CD8-positive, alpha-beta memory T cell (primary cell): ENCODE measurements at regions not wholly inside any gene's neighbourhood (a gene's known extent, or its start where the extent isn't known, plus 50 kb on each side); places are given as distances from the start of the nearest gene placed in this dataset.

Experiments
- CTCF ChIA-PET: fragments of 350-600 bp; sonication (Branson Sonifier 250); formaldehyde crosslinking; loops from one replicate; lab custom pipeline; 2021; ENCODE audit warnings: antibody characterized with exemption; lab: Charles Lee
- POLR2A ChIA-PET: fragments of 350-600 bp; sonication (Branson Sonifier 250); formaldehyde crosslinking; loops from one replicate; lab custom pipeline; 2021; ENCODE audit warnings: antibody characterized with exemption; lab: Charles Lee
- DNase-seq, 5 donors: peaks; one replicate each; pipeline versions ENCODE4 v3.0.0 to v3.0.0-alpha.2; 2020 to 2022; ENCODE audit warnings: mixed read lengths in 1 of 5
- H3K27ac ChIP-seq: one replicate; pipeline ENCODE4 v1.7.0; 2013; ENCODE audit warnings: low read depth, mild to moderate bottlenecking, low read length, moderate library complexity
- H3K27me3 ChIP-seq: 2 replicates; pipeline ENCODE4 v1.7.0; 2013; ENCODE audit warnings: low read length, mild to moderate bottlenecking; ENCODE audit not compliant: insufficient read depth, poor library complexity, severe bottlenecking
- H3K36me3 ChIP-seq: 2 replicates; pipeline ENCODE4 v1.7.0; 2013; ENCODE audit warnings: mild to moderate bottlenecking, low read length, moderate library complexity; ENCODE audit not compliant: insufficient read depth
- H3K4me1 ChIP-seq: 2 replicates; pipeline ENCODE4 v1.7.0; 2013; ENCODE audit warnings: mild to moderate bottlenecking, low read length, moderate library complexity; ENCODE audit not compliant: insufficient read depth
- H3K4me3 ChIP-seq: 2 replicates; pipeline ENCODE4 v1.7.0; 2013; ENCODE audit warnings: mild to moderate bottlenecking, low read length
- H3K9me3 ChIP-seq: 2 replicates; pipeline ENCODE4 v1.7.0; 2013; ENCODE audit warnings: mild to moderate bottlenecking, low read length
- H3K27ac Mint-ChIP-seq, 8 donors: one replicate each; pipeline ENCODE4 v1.8.0; 2020 to 2021; ENCODE audit warnings: mixed read lengths in 8 of 8, mild to moderate bottlenecking in 6 of 8, inconsistent platforms in 3 of 8, moderate library complexity in 3 of 8
- H3K27me3 Mint-ChIP-seq, 2 donors: one replicate each; pipeline ENCODE4 v1.8.0; 2020 to 2021; ENCODE audit warnings: mixed read lengths in 2 of 2, mild to moderate bottlenecking in 1 of 2, moderate library complexity in 1 of 2
- H3K36me3 Mint-ChIP-seq, 3 donors: one replicate each; pipeline ENCODE4 v1.8.0; 2020 to 2021; ENCODE audit warnings: mixed read lengths in 3 of 3, inconsistent platforms in 1 of 3, mild to moderate bottlenecking in 1 of 3
- H3K4me1 Mint-ChIP-seq, 3 donors: one replicate each; pipeline ENCODE4 v1.8.0; 2020 to 2021; ENCODE audit warnings: mixed read lengths in 3 of 3, inconsistent platforms in 1 of 3, mild to moderate bottlenecking in 1 of 3
- H3K4me3 Mint-ChIP-seq, 7 donors: one replicate each; pipeline ENCODE4 v1.8.0; 2020 to 2021; ENCODE audit warnings: mixed read lengths in 7 of 7, mild to moderate bottlenecking in 6 of 7, moderate library complexity in 4 of 7, inconsistent platforms in 2 of 7
- H3K9me3 Mint-ChIP-seq, 5 donors: one replicate each; pipeline ENCODE4 v1.8.0; 2020 to 2022; ENCODE audit warnings: mixed read lengths in 5 of 5, mild to moderate bottlenecking in 3 of 5, moderate library complexity in 2 of 5, inconsistent platforms in 1 of 5

- no peaks in the 10 kb centered on the region for H3K4me1 Mint-ChIP-seq
- ChIA-PET POLR2A (no interaction called here), CTCF (no interaction called here)
- DNase-seq, result no peak
- H3K36me3 Mint-ChIP-seq, result no peaks in the 10 kb centered on the region
- H3K4me3 Mint-ChIP-seq, result no peak overlapping the region
- no peaks in the 10 kb centered on the region for H3K36me3 ChIP-seq
- H3K9me3 Mint-ChIP-seq, result no peaks in the 10 kb centered on the region
- H3K4me3 ChIP-seq, result no peak overlapping the region
- peaks cover 8% of the 10 kb centered on the region for H3K27me3 ChIP-seq
- H3K9me3 ChIP-seq, result no peaks in the 10 kb centered on the region
- no peaks in the 10 kb centered on the region for H3K4me1 ChIP-seq
- H3K27ac ChIP-seq, result no peak overlapping the region
- peaks cover 15 to 59% of the 10 kb centered on the region in 2 donors for H3K27me3 Mint-ChIP-seq
- no peak overlapping the region for H3K27ac Mint-ChIP-seq
These were observed 83.8 kb upstream of the HOXC13 start for GRCh38 chr12:53854701-53855316.

- no peaks in the 10 kb centered on the region for H3K4me1 Mint-ChIP-seq
- H3K27me3 Mint-ChIP-seq, result peaks cover 16 to 60% of the 10 kb centered on the region in 2 donors
- H3K27ac ChIP-seq, result no peak overlapping the region
- no peaks in the 10 kb centered on the region for H3K36me3 ChIP-seq
- peaks cover 8% of the 10 kb centered on the region for H3K27me3 ChIP-seq
- H3K9me3 Mint-ChIP-seq, result peaks cover 0 to 2% (median 0%) of the 10 kb centered on the region in 5 donors
- POLR2A ChIA-PET, result no interaction called here
- no peaks in the 10 kb centered on the region for H3K36me3 Mint-ChIP-seq
- H3K27ac Mint-ChIP-seq, result no peak overlapping the region
- CTCF ChIA-PET, result no interaction called here
- H3K9me3 ChIP-seq, result no peaks in the 10 kb centered on the region
- no peak for DNase-seq
- no peaks in the 10 kb centered on the region for H3K4me1 ChIP-seq
- no peak overlapping the region for H3K4me3 ChIP-seq
- no peak overlapping the region for H3K4me3 Mint-ChIP-seq
These were observed 82.5 kb upstream of the HOXC13 start for GRCh38 chr12:53856132-53856531.

GRCh38 chr12:53857666-53858065, 81.0 kb upstream of the HOXC13 start:
- H3K27ac ChIP-seq, result no peak overlapping the region
- no peak overlapping the region for H3K4me3 Mint-ChIP-seq
- H3K4me1 Mint-ChIP-seq, result no peaks in the 10 kb centered on the region
- ChIA-PET POLR2A (no interaction called here), CTCF (no interaction called here)
- H3K9me3 ChIP-seq, result no peaks in the 10 kb centered on the region
- H3K27me3 Mint-ChIP-seq, result peaks cover 15 to 61% of the 10 kb centered on the region in 2 donors
- H3K36me3 Mint-ChIP-seq, result no peaks in the 10 kb centered on the region
- H3K27me3 ChIP-seq, result peaks cover 8% of the 10 kb centered on the region
- no peaks in the 10 kb centered on the region for H3K36me3 ChIP-seq
- H3K9me3 Mint-ChIP-seq, result peaks cover 0 to 2% (median 0%) of the 10 kb centered on the region in 5 donors
- no peak for DNase-seq
- no peak overlapping the region for H3K27ac Mint-ChIP-seq
- no peaks in the 10 kb centered on the region for H3K4me1 ChIP-seq
- H3K4me3 ChIP-seq, result no peak overlapping the region

GRCh38 chr12:53860426-53861345, 77.9 kb upstream of the HOXC13 start:
- H3K27ac ChIP-seq, result no peak overlapping the region
- Mint-ChIP-seq H3K9me3 (peaks cover 0 to 2% (median 0%) of the 10 kb centered on the region in 5 donors), H3K4me1 (no peaks in the 10 kb centered on the region), H3K4me3 (no peak overlapping the region), H3K27ac (no peak overlapping the region), H3K27me3 (peaks cover 12 to 37% of the 10 kb centered on the region in 2 donors), H3K36me3 (no peaks in the 10 kb centered on the region)
- no peaks in the 10 kb centered on the region for H3K27me3 ChIP-seq
- no peak overlapping the region for H3K4me3 ChIP-seq
- CTCF ChIA-PET, result interaction anchor here (1.2 kb wide), 1 partner anchor 21 kb away, joined by 3 read pairs; no protein-coding TSS in a partner anchor
- no peaks in the 10 kb centered on the region for H3K36me3 ChIP-seq
- no peaks in the 10 kb centered on the region for H3K9me3 ChIP-seq
- DNase-seq, result no peak
- H3K4me1 ChIP-seq, result no peaks in the 10 kb centered on the region
- POLR2A ChIA-PET, result no interaction called here

GRCh38 chr12:53862206-53862605, 76.4 kb upstream of the HOXC13 start:
- Mint-ChIP-seq H3K27ac (no peak overlapping the region), H3K27me3 (peaks cover 12 to 32% of the 10 kb centered on the region in 2 donors), H3K36me3 (no peaks in the 10 kb centered on the region), H3K9me3 (peaks cover 0 to 2% (median 0%) of the 10 kb centered on the region in 5 donors), H3K4me1 (no peaks in the 10 kb centered on the region), H3K4me3 (no peak overlapping the region)
- Histone ChIP-seq H3K9me3 (no peaks in the 10 kb centered on the region), H3K4me3 (no peak overlapping the region), H3K27me3 (no peaks in the 10 kb centered on the region), H3K4me1 (no peaks in the 10 kb centered on the region), H3K36me3 (no peaks in the 10 kb centered on the region), H3K27ac (no peak overlapping the region)
- CTCF ChIA-PET, result no interaction called here
- no peak for DNase-seq
- POLR2A ChIA-PET, result no interaction called here

- no peaks in the 10 kb centered on the region for H3K4me1 Mint-ChIP-seq
- peaks cover 16 to 34% of the 10 kb centered on the region in 2 donors for H3K27me3 Mint-ChIP-seq
- POLR2A ChIA-PET, result no interaction called here
- Histone ChIP-seq H3K27me3 (no peaks in the 10 kb centered on the region), H3K27ac (no peak overlapping the region), H3K9me3 (no peaks in the 10 kb centered on the region), H3K36me3 (no peaks in the 10 kb centered on the region), H3K4me1 (no peaks in the 10 kb centered on the region), H3K4me3 (no peak overlapping the region)
- DNase-seq, result no peak
- H3K4me3 Mint-ChIP-seq, result no peak overlapping the region
- H3K27ac Mint-ChIP-seq, result no peak overlapping the region
- CTCF ChIA-PET, result no interaction called here
- no peaks in the 10 kb centered on the region for H3K36me3 Mint-ChIP-seq
- peaks cover 0 to 2% (median 0%) of the 10 kb centered on the region in 5 donors for H3K9me3 Mint-ChIP-seq
These were observed 75.8 kb upstream of the HOXC13 start for GRCh38 chr12:53862831-53863230.

- ChIA-PET CTCF (no interaction called here), POLR2A (no interaction called here)
These were observed 71.9 kb upstream of the HOXC13 start for GRCh38 chr12:53866727-53867126.

More at GRCh38 chr12:53866727-53867126, 71.9 kb upstream of the HOXC13 start:
- Histone ChIP-seq H3K27ac (no peak overlapping the region), H3K4me1 (no peaks in the 10 kb centered on the region), H3K9me3 (no peaks in the 10 kb centered on the region), H3K4me3 (no peak overlapping the region), H3K27me3 (peaks cover 11% of the 10 kb centered on the region), H3K36me3 (no peaks in the 10 kb centered on the region)
- Mint-ChIP-seq H3K4me1 (no peaks in the 10 kb centered on the region), H3K9me3 (no peaks in the 10 kb centered on the region), H3K27me3 (peaks cover 11 to 43% of the 10 kb centered on the region in 2 donors), H3K36me3 (no peaks in the 10 kb centered on the region), H3K4me3 (no peak overlapping the region), H3K27ac (no peak overlapping the region)
- DNase-seq, result no peak
